Neuronal stem cell (in vitro differentiated cells): ENCODE measurements at regions not wholly inside any gene's neighbourhood (a gene's known extent, or its start where the extent isn't known, plus 50 kb on each side); places are given as distances from the start of the nearest gene placed in this dataset.

Experiments
- DNase-seq: peaks from one replicate; pipeline ENCODE4 v3.0.0-alpha.2; 2013; ENCODE audit warnings: low spot score
- H2AFZ ChIP-seq: one replicate; pipeline ENCODE4 v1.6.1; 2013; ENCODE audit warnings: mild to moderate bottlenecking, low read length, inconsistent platforms
- H2AK5ac ChIP-seq: 2 replicates; pipeline ENCODE4 v1.6.1; 2013; ENCODE audit warnings: low read depth, mild to moderate bottlenecking, inconsistent platforms, low read length, moderate library complexity, mixed read lengths
- H2BK120ac ChIP-seq: 2 replicates; pipeline ENCODE4 v1.6.1; 2013; ENCODE audit warnings: low read depth, mild to moderate bottlenecking, inconsistent platforms, low read length, moderate library complexity, mixed read lengths
- H2BK12ac ChIP-seq: one replicate; pipeline ENCODE4 v1.6.1; 2013; ENCODE audit warnings: low read length, inconsistent platforms
- H2BK15ac ChIP-seq: 2 replicates; pipeline ENCODE4 v1.6.1; 2013; ENCODE audit warnings: mild to moderate bottlenecking, low read length, inconsistent platforms, mixed read lengths
- H2BK5ac ChIP-seq: one replicate; pipeline ENCODE4 v1.6.1; 2013; ENCODE audit warnings: inconsistent platforms, mild to moderate bottlenecking, low read length, moderate library complexity
- H3K14ac ChIP-seq: one replicate; pipeline ENCODE4 v1.6.1; 2013; ENCODE audit warnings: low read length, inconsistent platforms
- H3K18ac ChIP-seq: 2 replicates; pipeline ENCODE4 v1.6.1; 2013; ENCODE audit warnings: low read length, inconsistent platforms
- H3K23ac ChIP-seq: 2 replicates; pipeline ENCODE4 v1.6.1; 2013; ENCODE audit warnings: low read depth, mild to moderate bottlenecking, mixed read lengths, low read length, inconsistent platforms; ENCODE audit not compliant: poor library complexity
- H3K27ac ChIP-seq: replicated peaks from 3 replicates; pipeline ENCODE4 v1.5.1; 2013; ENCODE audit warnings: low read length, inconsistent platforms
- H3K27me3 ChIP-seq, 3 experiments: 2 replicates each; pipeline ENCODE4 v1.6.1; 2013; ENCODE audit warnings: low read length in 3 of 3, mild to moderate bottlenecking in 2 of 3, inconsistent platforms in 1 of 3, low read depth in 1 of 3, mixed read lengths in 1 of 3, moderate library complexity in 1 of 3; ENCODE audit not compliant: control insufficient read depth in 3 of 3, insufficient read depth in 3 of 3
- H3K36me3 ChIP-seq, 2 donors: replicated peaks in 1 of 2; 2 replicates each; pipeline ENCODE4 v1.6.1; 2013; ENCODE audit warnings: low read length in 2 of 2; ENCODE audit not compliant: control insufficient read depth in 2 of 2, insufficient read depth in 2 of 2
- H3K4ac ChIP-seq: 2 replicates; pipeline ENCODE4 v1.6.1; 2013; ENCODE audit warnings: inconsistent platforms, mild to moderate bottlenecking, low read length, moderate library complexity
- H3K4me1 ChIP-seq, 2 donors: 1 replicate in 1 of 2; 2 replicates in 1 of 2; pipeline ENCODE4 v1.6.1; 2013; ENCODE audit warnings: low read length in 2 of 2, low read depth in 1 of 2; ENCODE audit not compliant: control insufficient read depth in 2 of 2, insufficient read depth in 1 of 2
- H3K4me2 ChIP-seq: one replicate; pipeline ENCODE4 v1.6.1; 2013; ENCODE audit warnings: mild to moderate bottlenecking, low read length, inconsistent platforms; ENCODE audit not compliant: insufficient read depth, poor library complexity, severe bottlenecking
- H3K4me3 ChIP-seq, 2 donors: 2 replicates each; pipeline ENCODE4 v1.5.1; 2013; ENCODE audit warnings: low read length in 2 of 2, mild to moderate bottlenecking in 2 of 2, inconsistent platforms in 1 of 2, moderate library complexity in 1 of 2
- H3K79me1 ChIP-seq: one replicate; pipeline ENCODE4 v1.6.1; 2013; ENCODE audit warnings: low read depth, mild to moderate bottlenecking, inconsistent platforms, low read length, moderate library complexity
- H3K9ac ChIP-seq: one replicate; pipeline ENCODE4 v1.6.1; 2013; ENCODE audit warnings: mild to moderate bottlenecking, low read depth, low read length, inconsistent platforms; ENCODE audit not compliant: poor library complexity
- H3K9me3 ChIP-seq, 2 donors: replicated peaks in 1 of 2; 2 replicates each; pipeline versions ENCODE3 to v1.6.1; 2013; ENCODE audit warnings: low read length in 2 of 2, mild to moderate bottlenecking in 2 of 2, inconsistent platforms in 1 of 2, low read depth in 1 of 2, mixed read lengths in 1 of 2, moderate library complexity in 1 of 2; ENCODE audit not compliant: control insufficient read depth in 2 of 2, insufficient read depth in 1 of 2
- H4K8ac ChIP-seq: one replicate; pipeline ENCODE4 v1.6.1; 2013; ENCODE audit warnings: low read depth, mild to moderate bottlenecking, inconsistent platforms, low read length, moderate library complexity
- H4K91ac ChIP-seq: one replicate; pipeline ENCODE4 v1.6.1; 2013; ENCODE audit warnings: low read length, low read depth, mild to moderate bottlenecking, inconsistent platforms; ENCODE audit not compliant: poor library complexity
- WGBS, 2 donors: extraction: QIAGEN DNeasy Blood & Tissue Kit; methylation state at CpG; one replicate each; pipeline ENCODE4 v1.1.7; 2013; ENCODE audit warnings: missing lambda C conversion rate in 2 of 2, mixed read lengths in 1 of 2; ENCODE audit not compliant: insufficient read length in 2 of 2, insufficient replicate concordance in 1 of 2; ENCODE audit errors: extremely low coverage in 2 of 2; 5-methylcytosine and 5-hydroxymethylcytosine counted together

DNA sequence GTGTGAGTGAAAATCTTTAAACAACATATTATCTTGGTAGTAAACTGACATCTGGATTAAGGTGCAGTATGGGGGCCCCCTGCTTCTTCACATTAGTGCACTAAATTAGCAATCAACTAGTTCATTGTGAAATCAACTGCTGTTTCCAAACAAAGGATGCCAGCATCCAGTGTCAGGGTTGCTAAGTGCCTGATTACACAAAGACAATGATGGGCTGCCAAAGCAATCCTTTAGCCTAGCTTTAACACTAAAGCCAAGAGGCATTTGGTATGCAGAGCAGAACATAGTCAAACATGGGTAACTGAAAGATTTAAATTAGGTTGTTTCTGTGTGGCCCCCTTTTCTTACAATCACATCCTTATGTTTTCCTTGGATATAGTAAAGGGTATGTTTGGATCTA, 543.1 kb upstream of the SLITRK5 start:
- Histone ChIP-seq H2BK5ac (no peak overlapping the region), H2BK15ac (no peak overlapping the region), H2AK5ac (no peak overlapping the region), H3K14ac (no peak overlapping the region), H3K27ac (no peak overlapping the region), H2BK120ac (no peak overlapping the region), H3K23ac (no peak overlapping the region), H3K27me3 (no peaks in the 10 kb centered on the region), H2AFZ (no peak overlapping the region), H3K18ac (no peak overlapping the region), H4K91ac (no peak overlapping the region), H4K8ac (no peak overlapping the region), H3K9me3 (no peaks in the 10 kb centered on the region), H3K4me3 (no peak overlapping the region), H3K4me1 (peaks cover 8 to 17% of the 10 kb centered on the region in 2 donors), H3K9ac (no peak overlapping the region), H3K79me1 (no peaks in the 10 kb centered on the region), H3K4ac (no peak overlapping the region), H3K36me3 (no peaks in the 10 kb centered on the region), H2BK12ac (no peak overlapping the region), H3K4me2 (no peak overlapping the region)
- DNase-seq: peak; percentile 83

DNA sequence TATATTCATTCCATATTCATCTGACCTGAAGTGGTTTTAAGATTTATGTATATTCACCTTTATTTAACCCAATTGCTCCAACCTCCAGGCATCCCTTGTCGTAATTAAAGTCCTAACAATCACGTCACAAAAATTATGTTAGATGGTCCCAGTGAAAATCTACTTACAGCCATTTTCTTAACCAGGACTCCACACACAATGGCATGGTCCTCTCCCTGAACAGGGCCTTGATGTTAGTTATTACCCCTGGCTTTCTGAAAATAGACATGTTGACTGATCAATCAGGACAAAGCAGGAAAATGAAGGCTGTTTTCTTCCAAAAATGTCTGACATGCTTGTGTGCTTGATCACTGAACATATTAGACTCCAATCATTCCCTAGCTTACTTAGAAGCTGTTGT, 542.7 kb upstream of the SLITRK5 start:
- H3K4me3 ChIP-seq: no peak overlapping the region
- H4K8ac ChIP-seq: no peak overlapping the region
- no peak overlapping the region for H3K4ac ChIP-seq
- no peak overlapping the region for H3K4me2 ChIP-seq
- no peak overlapping the region for H3K14ac ChIP-seq
- H3K4me1 ChIP-seq: peaks cover 8 to 17% of the 10 kb centered on the region in 2 donors
- H2BK15ac ChIP-seq: no peak overlapping the region
- H3K36me3 ChIP-seq: no peaks in the 10 kb centered on the region
- no peak overlapping the region for H2BK12ac ChIP-seq
- DNase-seq: peak; percentile 20
- no peak overlapping the region for H3K23ac ChIP-seq
- no peak overlapping the region for H2BK5ac ChIP-seq
- H2AK5ac ChIP-seq: no peak overlapping the region
- H3K18ac ChIP-seq: no peak overlapping the region
- no peak overlapping the region for H2BK120ac ChIP-seq
- H2AFZ ChIP-seq: no peak overlapping the region
- no peak overlapping the region for H4K91ac ChIP-seq
- no peak overlapping the region for H3K27ac ChIP-seq
- no peaks in the 10 kb centered on the region for H3K9me3 ChIP-seq
- no peaks in the 10 kb centered on the region for H3K79me1 ChIP-seq
- no peak overlapping the region for H3K9ac ChIP-seq
- WGBS, 2 donors: no CpG with 5 or more reads among the region's 2 CpGs
- no peaks in the 10 kb centered on the region for H3K27me3 ChIP-seq

DNA sequence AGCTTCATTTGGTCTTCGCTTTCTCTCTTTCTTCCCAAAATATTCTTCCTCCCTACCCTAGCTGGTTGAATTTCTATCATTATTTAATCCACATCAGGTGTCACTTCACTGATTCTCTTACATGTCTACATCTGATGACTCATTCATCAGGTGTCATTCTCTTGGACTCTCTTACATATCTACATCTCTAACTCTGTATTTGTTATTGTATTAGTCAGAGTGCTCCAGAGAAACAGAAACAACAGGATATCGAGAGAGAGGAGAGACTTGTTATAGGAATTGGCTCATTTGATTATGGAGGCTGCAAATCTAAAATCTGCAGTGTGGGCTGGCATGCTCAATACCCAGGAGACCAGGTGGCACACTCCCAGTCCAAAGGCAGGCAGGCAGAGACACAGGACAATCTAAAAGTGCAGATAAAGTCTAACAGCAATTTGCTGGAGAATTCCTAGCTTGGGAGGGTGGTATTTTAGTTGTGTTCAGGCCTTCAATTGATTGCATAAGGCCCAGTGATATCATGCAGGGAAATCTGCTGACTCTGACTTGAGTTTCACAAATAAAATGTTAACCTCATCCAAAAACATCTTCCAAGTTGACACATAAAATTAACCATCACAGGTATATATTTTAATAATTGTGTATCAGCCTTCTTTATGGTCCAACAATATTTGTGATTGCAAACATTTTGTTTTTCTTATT, 541.4 kb upstream of the SLITRK5 start:
- no peak overlapping the region for H2BK12ac ChIP-seq
- no peak overlapping the region for H4K91ac ChIP-seq
- no peak overlapping the region for H3K27ac ChIP-seq
- no peaks in the 10 kb centered on the region for H3K36me3 ChIP-seq
- H3K4me3 ChIP-seq: no peak overlapping the region
- no peak overlapping the region for H3K14ac ChIP-seq
- no peak overlapping the region for H4K8ac ChIP-seq
- H2AK5ac ChIP-seq: no peak overlapping the region
- no peak overlapping the region for H3K18ac ChIP-seq
- no peaks in the 10 kb centered on the region for H3K9me3 ChIP-seq
- H2AFZ ChIP-seq: peak overlapping the region; percentile 19
- no peaks in the 10 kb centered on the region for H3K79me1 ChIP-seq
- no peak overlapping the region for H3K4ac ChIP-seq
- H2BK120ac ChIP-seq: no peak overlapping the region
- no peak for DNase-seq
- WGBS, 2 donors: no CpG with 5 or more reads among the region's 2 CpGs
- no peak overlapping the region for H3K23ac ChIP-seq
- H3K4me2 ChIP-seq: no peak overlapping the region
- H3K27me3 ChIP-seq: no peaks in the 10 kb centered on the region
- H2BK5ac ChIP-seq: no peak overlapping the region
- no peak overlapping the region for H3K9ac ChIP-seq
- H2BK15ac ChIP-seq: no peak overlapping the region
- H3K4me1 ChIP-seq: peaks cover 3 to 13% of the 10 kb centered on the region in 2 donors

DNA sequence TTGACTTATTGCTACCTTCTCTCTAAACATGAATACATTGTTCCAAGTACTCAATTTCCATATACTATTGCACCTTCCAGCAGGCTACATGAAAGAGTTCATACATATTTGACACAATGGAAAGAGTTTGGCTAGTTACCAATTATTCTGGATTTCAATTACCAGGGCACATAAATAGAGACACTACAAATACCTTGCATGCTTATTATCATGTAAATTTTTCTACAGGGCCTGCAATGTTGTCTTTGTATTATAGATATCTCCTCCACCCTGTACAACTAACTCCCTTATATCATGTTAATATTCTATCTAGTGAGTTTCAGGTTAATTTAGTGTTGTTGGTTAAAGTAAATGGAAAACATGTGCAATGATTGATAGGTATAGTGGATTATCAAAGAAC, 540.7 kb upstream of the SLITRK5 start:
- no peak overlapping the region for H3K9ac ChIP-seq
- no peak overlapping the region for H3K4me3 ChIP-seq
- H4K8ac ChIP-seq: no peak overlapping the region
- H2BK12ac ChIP-seq: no peak overlapping the region
- no peak overlapping the region for H2AFZ ChIP-seq
- H2BK120ac ChIP-seq: no peak overlapping the region
- no peaks in the 10 kb centered on the region for H3K79me1 ChIP-seq
- no peak overlapping the region for H2BK15ac ChIP-seq
- no peaks in the 10 kb centered on the region for H3K9me3 ChIP-seq
- H3K27ac ChIP-seq: no peak overlapping the region
- no peak overlapping the region for H2AK5ac ChIP-seq
- no peak overlapping the region for H3K4ac ChIP-seq
- H3K4me2 ChIP-seq: no peak overlapping the region
- no peaks in the 10 kb centered on the region for H3K36me3 ChIP-seq
- DNase-seq: no peak
- H3K4me1 ChIP-seq: peaks cover 3 to 13% of the 10 kb centered on the region in 2 donors
- H3K23ac ChIP-seq: no peak overlapping the region
- H3K27me3 ChIP-seq: no peaks in the 10 kb centered on the region
- no peak overlapping the region for H4K91ac ChIP-seq
- H3K18ac ChIP-seq: no peak overlapping the region
- no peak overlapping the region for H3K14ac ChIP-seq
- H2BK5ac ChIP-seq: no peak overlapping the region
